HepG2 (cell line): ENCODE measurements at regions not wholly inside any gene's neighbourhood (a gene's known extent, or its start where the extent isn't known, plus 50 kb on each side); places are given as distances from the start of the nearest gene placed in this dataset.

Experiments used
- ATF3 ChIP-seq: sonication (generic); formaldehyde crosslinking; IDR thresholded peaks from 2 replicates; pipeline ENCODE4 v1.4.0; 2020; ENCODE audit warnings: missing genetic modification reagents
- CTCF ChIP-seq: sonication (generic); formaldehyde crosslinking; IDR thresholded peaks from 2 replicates; pipeline ENCODE4 v1.5.0; 2020; ENCODE audit warnings: mild to moderate bottlenecking, missing genetic modification reagents, moderate library complexity
- MAX ChIP-seq: IDR thresholded peaks from 2 replicates; pipeline ENCODE4 v1.6.1; 2012; ENCODE audit warnings: inconsistent platforms
- MLX ChIP-seq: IDR thresholded peaks from 2 replicates; pipeline ENCODE4 v1.6.1; 2016
- PATZ1 ChIP-seq: sonication (generic); formaldehyde crosslinking; IDR thresholded peaks from 2 replicates; pipeline ENCODE4 v1.4.0; 2020; ENCODE audit warnings: missing genetic modification reagents
- POLR2A ChIP-seq, 2 experiments: IDR thresholded peaks; 2 replicates each; pipeline ENCODE4 v1.6.1; 2011; ENCODE audit warnings: low read depth in 2 of 2, low read length in 2 of 2, mild to moderate bottlenecking in 1 of 2, moderate library complexity in 1 of 2; ENCODE audit not compliant: insufficient read depth in 1 of 2
- USF2 ChIP-seq, 2 experiments: sonication (generic) in 1 of 2; formaldehyde crosslinking in 1 of 2; IDR thresholded peaks; 2 replicates each; pipeline versions ENCODE4 v1.5.1 to v1.6.1; 2011 to 2020; ENCODE audit warnings: borderline replicate concordance in 1 of 2, low read depth in 1 of 2, low read length in 1 of 2, mild to moderate bottlenecking in 1 of 2, missing genetic modification reagents in 1 of 2, moderate library complexity in 1 of 2
- ZNF792 ChIP-seq: IDR thresholded peaks from 2 replicates; pipeline ENCODE4 v1.6.1; 2016

GRCh38 chr6:106773522-106773921, 144.1 kb downstream of the QRSL1 start:
- TF ChIP-seq PATZ1 (CRISPR knock-in tag) (no peak), MAX (no peak), USF2 (IDR thresholded peaks at IDR 0.05; ENCODE audit: low read depth, low read length) (no peak), USF2 (CRISPR knock-in tag; IDR thresholded peaks at IDR 0.05; ENCODE audit: borderline replicate concordance) (no peak), ZNF792 (no peak), CTCF (CRISPR knock-in tag) (no peak), POLR2A (IDR thresholded peaks at IDR 0.05; ENCODE audit: insufficient read depth in 1 of 2, low read depth in 2 of 2, low read length in 2 of 2) (no peak), ATF3 (CRISPR knock-in tag) (no peak), MLX (CRISPR knock-in tag) (no peak)
